Epidermal melanocyte (primary cell): ENCODE measurements at regions not wholly inside any gene's neighbourhood (a gene's known extent, or its start where the extent isn't known, plus 50 kb on each side); places are given as distances from the start of the nearest gene placed in this dataset.

Experiments
- DNase-seq: peaks from one replicate; pipeline ENCODE4 v3.0.0; 2011; ENCODE audit warnings: low spot score; ENCODE audit not compliant: insufficient read length

DNA sequence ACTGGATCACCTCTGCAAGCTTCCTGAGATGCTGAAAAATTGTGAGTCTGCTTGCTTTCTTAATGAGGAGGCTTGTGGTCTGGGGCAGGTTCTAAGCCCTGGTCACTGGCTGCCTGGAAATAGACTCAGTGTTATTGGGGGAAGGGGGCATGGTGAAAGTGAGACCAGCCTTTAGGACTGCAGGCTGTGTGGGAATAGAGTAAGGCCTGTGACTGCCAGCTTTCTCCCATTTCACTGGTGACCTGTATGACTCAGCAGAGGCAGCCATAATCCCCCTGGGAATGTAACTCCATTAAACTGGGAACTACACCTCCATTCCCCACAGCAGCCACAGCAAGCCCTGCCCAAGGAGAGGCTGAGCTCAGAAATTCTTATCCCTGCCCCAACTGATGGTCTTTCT, 55.9 kb upstream of the IL15 start:
- no peak for DNase-seq
